ENCODE measurements at regions not wholly inside any gene's neighbourhood (a gene's known extent, or its start where the extent isn't known, plus 50 kb on each side); places are given as distances from the start of the nearest gene placed in this dataset.
"Not testable (repeated sequence)": the region's sequence is repeated elsewhere in the genome, so short reads cannot be mapped to it uniquely, and the experiment has no call there.

- no CpG with 5 or more reads among the region's 1 CpG for WGBS, 2 donors
- H3K4me1 ChIP-seq (ENCODE audit: control insufficient read depth in 1 of 2, insufficient read depth in 2 of 2, low read length in 2 of 2); H3K9me3 ChIP-seq (ENCODE audit: control insufficient read depth, low read length); ATAC-seq (ENCODE audit: low FRiP score); H3K27me3 ChIP-seq (ENCODE audit: control insufficient read depth in 1 of 2, insufficient read depth in 2 of 2, low read length in 1 of 2); intact Hi-C loops (cut with DNase I); DNase-seq; H3K36me3 ChIP-seq (ENCODE audit: control insufficient read depth in 1 of 2, insufficient read depth in 2 of 2, low read length in 1 of 2); H3K4me3 ChIP-seq (ENCODE audit: low read length in 2 of 2); H3K27ac ChIP-seq (ENCODE audit: low read depth in 1 of 2, low read length in 2 of 2): not testable (repeated sequence)
Measured at GRCh38 chr7:9919-10318, 182.5 kb upstream of the FAM20C start.

GRCh38 chr7:32565-33280 is 159.6 kb upstream of the FAM20C start:
- intact Hi-C loops (cut with DNase I); H3K4me3 ChIP-seq (ENCODE audit: low read length in 2 of 2); H3K9me3 ChIP-seq (ENCODE audit: control insufficient read depth, low read length); H3K36me3 ChIP-seq (ENCODE audit: control insufficient read depth in 1 of 2, insufficient read depth in 2 of 2, low read length in 1 of 2); H3K27me3 ChIP-seq (ENCODE audit: control insufficient read depth in 1 of 2, insufficient read depth in 2 of 2, low read length in 1 of 2); ATAC-seq (ENCODE audit: low FRiP score); H3K4me1 ChIP-seq (ENCODE audit: control insufficient read depth in 1 of 2, insufficient read depth in 2 of 2, low read length in 2 of 2); H3K27ac ChIP-seq (ENCODE audit: low read depth in 1 of 2, low read length in 2 of 2): not testable (repeated sequence)
- peak in 1 of 2 donors; percentile 73 for DNase-seq
- whole genome bisulfite sequencing, 2 donors: 94 to 97% methylated on average over 8 to 9 of the region's 20 CpGs

GRCh38 chr7:35121-35541 is 157.2 kb upstream of the FAM20C start:
- H3K27ac ChIP-seq (ENCODE audit: low read depth in 1 of 2, low read length in 2 of 2); H3K36me3 ChIP-seq (ENCODE audit: control insufficient read depth in 1 of 2, insufficient read depth in 2 of 2, low read length in 1 of 2); H3K27me3 ChIP-seq (ENCODE audit: control insufficient read depth in 1 of 2, insufficient read depth in 2 of 2, low read length in 1 of 2); H3K9me3 ChIP-seq (ENCODE audit: control insufficient read depth, low read length); ATAC-seq (ENCODE audit: low FRiP score); intact Hi-C loops (cut with DNase I); H3K4me1 ChIP-seq (ENCODE audit: control insufficient read depth in 1 of 2, insufficient read depth in 2 of 2, low read length in 2 of 2); H3K4me3 ChIP-seq (ENCODE audit: low read length in 2 of 2): not testable (repeated sequence)
- DNase-seq: peak; percentile 55 to 58
- 84 to 89% methylated on average over 9 of the region's 9 CpGs for WGBS, 2 donors

- no CpG with 5 or more reads among the region's 4 CpGs for WGBS, 2 donors
- H3K4me3 ChIP-seq (ENCODE audit: low read length in 2 of 2); H3K9me3 ChIP-seq (ENCODE audit: control insufficient read depth, low read length); H3K27ac ChIP-seq (ENCODE audit: low read depth in 1 of 2, low read length in 2 of 2); H3K36me3 ChIP-seq (ENCODE audit: control insufficient read depth in 1 of 2, insufficient read depth in 2 of 2, low read length in 1 of 2); DNase-seq; H3K27me3 ChIP-seq (ENCODE audit: control insufficient read depth in 1 of 2, insufficient read depth in 2 of 2, low read length in 1 of 2); intact Hi-C loops (cut with DNase I); H3K4me1 ChIP-seq (ENCODE audit: control insufficient read depth in 1 of 2, insufficient read depth in 2 of 2, low read length in 2 of 2): not testable (repeated sequence)
- ATAC-seq (ENCODE audit: low FRiP score): peak; percentile 40
Measured at GRCh38 chr7:36539-36938, 155.8 kb upstream of the FAM20C start.

GRCh38 chr7:37656-38055 is 154.7 kb upstream of the FAM20C start:
- H3K4me1 ChIP-seq (ENCODE audit: control insufficient read depth in 1 of 2, insufficient read depth in 2 of 2, low read length in 2 of 2); ATAC-seq (ENCODE audit: low FRiP score); H3K27me3 ChIP-seq (ENCODE audit: control insufficient read depth in 1 of 2, insufficient read depth in 2 of 2, low read length in 1 of 2); intact Hi-C loops (cut with DNase I); H3K27ac ChIP-seq (ENCODE audit: low read depth in 1 of 2, low read length in 2 of 2); H3K9me3 ChIP-seq (ENCODE audit: control insufficient read depth, low read length); H3K4me3 ChIP-seq (ENCODE audit: low read length in 2 of 2); H3K36me3 ChIP-seq (ENCODE audit: control insufficient read depth in 1 of 2, insufficient read depth in 2 of 2, low read length in 1 of 2): not testable (repeated sequence)
- DNase-seq: peak in 1 of 2 donors; percentile 70
- 89 to 95% methylated on average over 10 of the region's 10 CpGs for WGBS, 2 donors

GRCh38 chr7:38444-38843 is 153.9 kb upstream of the FAM20C start:
- ATAC-seq (ENCODE audit: low FRiP score); intact Hi-C loops (cut with DNase I): not testable (repeated sequence)

GRCh38 chr7:39984-40740 is 152.2 kb upstream of the FAM20C start:
- peak; percentile 16 to 55 for DNase-seq

More at GRCh38 chr7:38444-38843, 153.9 kb upstream of the FAM20C start:
- H3K27me3 ChIP-seq (ENCODE audit: control insufficient read depth in 1 of 2, insufficient read depth in 2 of 2, low read length in 1 of 2); H3K36me3 ChIP-seq (ENCODE audit: control insufficient read depth in 1 of 2, insufficient read depth in 2 of 2, low read length in 1 of 2); H3K9me3 ChIP-seq (ENCODE audit: control insufficient read depth, low read length); H3K27ac ChIP-seq (ENCODE audit: low read depth in 1 of 2, low read length in 2 of 2); H3K4me3 ChIP-seq (ENCODE audit: low read length in 2 of 2); DNase-seq; H3K4me1 ChIP-seq (ENCODE audit: control insufficient read depth in 1 of 2, insufficient read depth in 2 of 2, low read length in 2 of 2): not testable (repeated sequence)
- 74 to 81% methylated on average over 2 of the region's 4 CpGs for WGBS, 2 donors

GRCh38 chr7:40799-41750 is 151.3 kb upstream of the FAM20C start:
- intact Hi-C loops (cut with DNase I): no loop called here
- Histone ChIP-seq H3K4me1 (ENCODE audit: control insufficient read depth in 1 of 2, insufficient read depth in 2 of 2, low read length in 2 of 2) (no peaks in the 10 kb centered on the region), H3K9me3 (ENCODE audit: control insufficient read depth, low read length) (no peaks in the 10 kb centered on the region), H3K27ac (ENCODE audit: low read depth in 1 of 2, low read length in 2 of 2) (no peak overlapping the region), H3K27me3 (ENCODE audit: control insufficient read depth in 1 of 2, insufficient read depth in 2 of 2, low read length in 1 of 2) (no peaks in the 10 kb centered on the region), H3K4me3 (ENCODE audit: low read length in 2 of 2) (no peak overlapping the region), H3K36me3 (ENCODE audit: control insufficient read depth in 1 of 2, insufficient read depth in 2 of 2, low read length in 1 of 2) (no peaks in the 10 kb centered on the region)
- peak; percentile 45 to 48 for DNase-seq
- ATAC-seq (ENCODE audit: low FRiP score): no peak
- 78 to 82% methylated on average over 16 of the region's 16 CpGs for WGBS, 2 donors

More at GRCh38 chr7:39984-40740, 152.2 kb upstream of the FAM20C start:
- H3K36me3 ChIP-seq (ENCODE audit: control insufficient read depth in 1 of 2, insufficient read depth in 2 of 2, low read length in 1 of 2); intact Hi-C loops (cut with DNase I); H3K9me3 ChIP-seq (ENCODE audit: control insufficient read depth, low read length); ATAC-seq (ENCODE audit: low FRiP score); H3K4me3 ChIP-seq (ENCODE audit: low read length in 2 of 2); H3K4me1 ChIP-seq (ENCODE audit: control insufficient read depth in 1 of 2, insufficient read depth in 2 of 2, low read length in 2 of 2); H3K27ac ChIP-seq (ENCODE audit: low read depth in 1 of 2, low read length in 2 of 2); H3K27me3 ChIP-seq (ENCODE audit: control insufficient read depth in 1 of 2, insufficient read depth in 2 of 2, low read length in 1 of 2): not testable (repeated sequence)
- 47 to 55% methylated on average over 4 of the region's 5 CpGs for WGBS, 2 donors

Measured in aorta (tissue), 5 donors.